ENCODE measurements at regions not wholly inside any gene's neighbourhood (a gene's known extent, or its start where the extent isn't known, plus 50 kb on each side); places are given as distances from the start of the nearest gene placed in this dataset.
"Not testable (repeated sequence)": the region's sequence is repeated elsewhere in the genome, so short reads cannot be mapped to it uniquely, and the experiment has no call there.

DNA sequence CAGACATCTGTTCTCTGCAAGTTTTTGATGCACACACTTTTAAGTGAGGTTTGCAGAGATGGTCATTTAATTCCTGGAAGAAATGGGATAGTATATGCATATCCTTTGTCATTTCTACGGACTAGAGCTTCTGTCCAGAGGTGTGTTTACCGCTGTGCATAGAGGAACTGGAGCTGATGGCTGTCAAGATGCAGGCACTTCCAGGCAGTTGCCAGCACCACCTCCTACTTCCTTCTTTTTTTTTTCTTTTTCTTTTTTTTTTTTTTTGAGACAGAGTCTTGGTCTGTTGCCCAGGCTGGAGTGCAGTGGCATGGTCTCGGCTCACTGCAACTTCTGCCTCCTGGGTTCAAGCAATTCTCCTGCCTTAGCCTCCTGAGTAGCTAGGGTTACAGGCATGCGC lies 468.7 kb downstream of the DIRAS2 start:
- TF ChIP-seq, protein P1, sequence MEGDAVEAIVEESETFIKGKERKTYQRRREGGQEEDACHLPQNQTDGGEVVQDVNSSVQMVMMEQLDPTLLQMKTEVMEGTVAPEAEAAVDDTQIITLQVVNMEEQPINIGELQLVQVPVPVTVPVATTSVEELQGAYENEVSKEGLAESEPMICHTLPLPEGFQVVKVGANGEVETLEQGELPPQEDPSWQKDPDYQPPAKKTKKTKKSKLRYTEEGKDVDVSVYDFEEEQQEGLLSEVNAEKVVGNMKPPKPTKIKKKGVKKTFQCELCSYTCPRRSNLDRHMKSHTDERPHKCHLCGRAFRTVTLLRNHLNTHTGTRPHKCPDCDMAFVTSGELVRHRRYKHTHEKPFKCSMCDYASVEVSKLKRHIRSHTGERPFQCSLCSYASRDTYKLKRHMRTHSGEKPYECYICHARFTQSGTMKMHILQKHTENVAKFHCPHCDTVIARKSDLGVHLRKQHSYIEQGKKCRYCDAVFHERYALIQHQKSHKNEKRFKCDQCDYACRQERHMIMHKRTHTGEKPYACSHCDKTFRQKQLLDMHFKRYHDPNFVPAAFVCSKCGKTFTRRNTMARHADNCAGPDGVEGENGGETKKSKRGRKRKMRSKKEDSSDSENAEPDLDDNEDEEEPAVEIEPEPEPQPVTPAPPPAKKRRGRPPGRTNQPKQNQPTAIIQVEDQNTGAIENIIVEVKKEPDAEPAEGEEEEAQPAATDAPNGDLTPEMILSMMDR (optimal IDR thresholded peaks at IDR 0.05 in 1 of 3, IDR thresholded peaks at IDR 0.05 in 1 of 3, conservative IDR thresholded peaks at IDR 0.05 in 1 of 3; ENCODE audit: extremely low read depth in 1 of 3, insufficient read depth in 2 of 3, low read length in 3 of 3), result not testable (repeated sequence)
- TF ChIP-seq EZH2 (IDR thresholded peaks at IDR 0.05; ENCODE audit: low read length), result not testable (repeated sequence)

All from keratinocyte (primary cell).